Stimulated activated effector memory CD8-positive, alpha-beta T cell treated with anti-CD3 and anti-CD28 coated beads, Interleukin-12 subunit alpha, Interleukin-12 subunit beta, amount 100 ng/mL, for 72 hours (primary cell): ENCODE measurements at regions not wholly inside any gene's neighbourhood (a gene's known extent, or its start where the extent isn't known, plus 50 kb on each side); places are given as distances from the start of the nearest gene placed in this dataset.

Experiments
- ATAC-seq: fragments of 150-1000 bp; cut with Tn5 transposase; 2 replicates; pipeline ENCODE4 v1.10.0; 2021
- DNase-seq, 2 donors: peaks; one replicate each; pipeline ENCODE4 v3.0.0; 2021 to 2022; ENCODE audit warnings: low spot score in 2 of 2
- H3K27ac Mint-ChIP-seq: one replicate; pipeline ENCODE4 v1.8.0; 2022; ENCODE audit warnings: mild to moderate bottlenecking, mixed read lengths
- H3K36me3 Mint-ChIP-seq: one replicate; pipeline ENCODE4 v1.8.0; 2022; ENCODE audit warnings: mild to moderate bottlenecking, mixed read lengths
- H3K4me1 Mint-ChIP-seq: one replicate; pipeline ENCODE4 v1.8.0; 2022; ENCODE audit warnings: mixed read lengths
- H3K4me3 Mint-ChIP-seq: one replicate; pipeline ENCODE4 v1.8.0; 2022; ENCODE audit warnings: mild to moderate bottlenecking, mixed read lengths
- H3K9me3 Mint-ChIP-seq: one replicate; pipeline ENCODE4 v1.8.0; 2022; ENCODE audit warnings: mixed read lengths

DNA sequence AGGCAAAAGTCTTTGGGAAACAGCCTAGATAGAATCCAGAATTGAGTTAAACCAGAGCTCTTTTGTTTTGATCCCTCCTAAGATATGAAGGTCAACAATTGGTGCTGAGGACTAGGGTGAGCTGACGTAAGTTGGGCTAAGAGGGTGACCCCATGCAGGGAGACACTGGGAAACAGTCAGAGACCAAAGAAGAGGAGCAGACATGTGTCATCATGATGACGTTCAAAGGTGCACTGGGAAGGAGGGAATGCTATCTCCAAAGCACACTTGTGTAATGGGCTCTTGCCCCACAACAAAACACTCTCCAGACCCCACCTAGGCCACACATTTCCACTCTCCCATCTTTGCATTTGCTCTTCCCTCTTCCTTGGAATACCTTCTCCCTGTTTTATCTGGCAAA is 481.4 kb downstream of the COG6 start:
- peak overlapping the region; percentile 26 for H3K27ac Mint-ChIP-seq
- DNase-seq (no peak), ATAC-seq (no peak)
- peaks cover 29% of the 10 kb centered on the region for H3K4me1 Mint-ChIP-seq
- no peak overlapping the region for H3K4me3 Mint-ChIP-seq
- peaks cover under 1% of the 10 kb centered on the region for H3K9me3 Mint-ChIP-seq
- H3K36me3 Mint-ChIP-seq = peaks cover 5% of the 10 kb centered on the region

DNA sequence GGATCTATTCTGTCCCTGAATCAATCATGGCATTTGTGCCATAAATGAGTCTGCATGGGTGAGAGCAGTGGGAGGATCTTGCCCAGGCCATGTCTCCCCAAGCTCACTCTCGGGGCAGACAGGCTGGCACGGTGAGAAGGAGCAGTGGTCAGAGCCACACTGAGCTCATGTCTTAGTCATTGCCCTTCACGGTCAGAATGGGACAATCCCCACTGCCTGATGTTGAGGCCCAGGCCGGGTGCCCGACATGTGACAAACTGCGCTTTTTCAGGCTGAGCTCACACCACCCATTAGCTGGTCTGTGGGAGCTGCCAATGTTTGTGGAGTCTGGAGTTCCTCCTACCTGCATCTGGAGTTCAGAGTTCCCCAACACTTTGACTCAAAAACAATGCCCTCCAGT is 481.9 kb downstream of the COG6 start:
- H3K27ac Mint-ChIP-seq = peak overlapping the region; percentile 26
- H3K4me1 Mint-ChIP-seq = peaks cover 24% of the 10 kb centered on the region
- peak; percentile 97 for ATAC-seq

DNA sequence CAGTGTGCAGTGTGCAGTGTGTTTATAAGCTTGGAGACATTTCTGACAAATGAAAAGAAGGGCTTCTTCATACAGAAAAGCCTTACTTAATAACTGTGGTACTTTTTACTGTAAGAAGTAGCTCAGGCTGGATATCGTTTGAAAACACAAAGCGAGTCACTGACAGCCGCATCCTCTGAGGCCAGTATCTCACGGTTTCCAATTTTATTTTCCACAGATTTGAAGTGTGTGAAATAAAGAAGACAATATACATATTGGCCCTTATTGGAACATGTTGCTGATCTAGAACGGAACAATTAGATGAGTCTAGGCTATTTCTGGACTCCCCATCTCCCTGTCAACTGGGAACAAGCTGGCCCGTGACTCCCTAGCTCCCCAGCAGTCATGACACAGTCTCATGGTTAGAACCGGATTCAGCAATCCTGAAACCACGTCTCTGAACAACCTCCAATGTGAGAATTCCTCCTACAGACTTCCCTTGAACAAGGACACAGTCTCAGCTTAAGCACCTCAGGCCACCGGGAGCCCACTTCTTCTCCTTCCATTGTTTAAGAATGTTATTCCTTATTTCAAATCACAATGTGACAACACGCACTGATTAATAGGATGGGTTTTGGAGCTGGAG is 484.5 kb downstream of the COG6 start:
- H3K9me3 Mint-ChIP-seq = no peaks in the 10 kb centered on the region
- DNase-seq (no peak), ATAC-seq (no peak)
- no peak overlapping the region for H3K27ac Mint-ChIP-seq
- peaks cover 28% of the 10 kb centered on the region for H3K4me1 Mint-ChIP-seq
- no peak overlapping the region for H3K4me3 Mint-ChIP-seq
- peaks cover 5% of the 10 kb centered on the region for H3K36me3 Mint-ChIP-seq

More for the DNA sequence above, 481.9 kb downstream of the COG6 start:
- no peak overlapping the region for H3K4me3 Mint-ChIP-seq
- H3K9me3 Mint-ChIP-seq = no peaks in the 10 kb centered on the region
- DNase-seq = peak in 1 of 2 donors; percentile 15
- peaks cover 5% of the 10 kb centered on the region for H3K36me3 Mint-ChIP-seq

DNA sequence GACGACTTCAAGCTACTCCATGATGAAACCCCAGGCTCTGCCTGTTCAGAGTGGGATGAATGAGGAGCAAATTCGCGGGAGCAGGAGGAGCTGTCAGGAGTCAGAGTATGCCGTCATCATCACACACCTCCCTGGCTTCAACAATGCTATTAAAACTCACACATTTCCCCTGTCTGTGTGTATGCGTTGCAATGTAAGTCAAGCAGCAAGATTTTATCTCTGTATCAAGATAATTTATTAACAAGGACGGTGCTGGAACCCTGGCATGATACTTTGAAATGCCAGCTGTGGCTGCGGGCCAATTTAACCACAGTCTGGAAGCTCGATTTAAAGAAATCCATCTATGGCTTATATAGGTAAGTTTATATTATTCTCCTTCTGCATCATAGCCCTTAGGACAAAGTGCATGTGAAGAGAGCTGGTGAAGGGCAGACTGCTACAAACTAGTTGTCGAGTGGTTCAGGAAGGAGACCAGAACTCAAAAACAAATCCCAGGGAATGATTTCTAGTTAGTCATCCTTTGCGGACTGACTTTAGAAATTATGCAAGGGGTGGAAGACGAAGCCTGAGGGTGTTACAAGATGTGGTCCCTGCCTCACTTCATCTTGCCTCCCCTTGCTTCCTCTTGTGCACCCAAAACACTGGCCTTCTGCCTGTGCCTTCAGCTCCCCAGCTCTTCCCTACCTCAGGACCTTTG is 486.5 kb downstream of the COG6 start:
- ATAC-seq (no peak), DNase-seq (no peak)
- H3K27ac Mint-ChIP-seq = no peak overlapping the region
- H3K4me1 Mint-ChIP-seq = peaks cover 40% of the 10 kb centered on the region
- peaks cover 5% of the 10 kb centered on the region for H3K36me3 Mint-ChIP-seq
- no peak overlapping the region for H3K4me3 Mint-ChIP-seq
- no peaks in the 10 kb centered on the region for H3K9me3 Mint-ChIP-seq

DNA sequence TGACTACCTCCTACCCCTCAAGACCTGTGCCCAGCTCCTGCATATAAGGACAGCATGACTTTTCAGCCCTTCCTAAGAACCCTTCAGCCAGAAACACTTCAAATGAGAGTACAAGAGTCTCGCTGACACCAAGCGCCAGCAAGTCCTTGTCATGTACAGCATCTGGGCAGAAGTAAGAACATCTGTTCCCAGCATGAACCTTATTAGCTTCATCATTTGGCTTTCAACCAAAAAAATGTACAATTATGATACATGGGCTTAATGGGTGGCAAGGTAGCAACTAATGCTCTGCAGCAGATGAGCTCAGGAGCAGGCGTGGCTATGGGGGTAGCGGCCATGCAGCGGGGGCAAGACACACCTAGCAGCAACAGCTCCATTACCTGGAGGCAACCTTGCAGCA is 487.6 kb downstream of the COG6 start:
- H3K27ac Mint-ChIP-seq = no peak overlapping the region
- peaks cover 40% of the 10 kb centered on the region for H3K4me1 Mint-ChIP-seq

DNA sequence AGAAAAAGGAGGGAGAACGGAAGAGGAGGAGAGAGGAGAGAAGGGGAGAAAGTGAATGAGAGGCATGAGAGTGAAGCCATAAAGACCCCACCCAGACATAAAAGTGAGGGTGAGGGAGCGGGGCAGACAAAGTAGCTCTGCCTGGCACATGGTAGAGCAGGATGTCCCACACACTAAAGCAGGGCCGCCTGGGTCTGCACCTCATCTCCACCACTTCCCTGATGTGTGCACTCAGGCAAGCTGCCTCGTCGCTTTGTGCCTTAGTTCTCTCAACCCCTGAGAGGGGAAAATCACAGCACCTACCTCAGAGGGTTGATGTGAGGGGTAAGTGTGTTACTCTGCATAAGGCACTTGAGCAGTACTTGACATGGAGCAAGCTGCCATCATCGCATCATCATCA is 488.1 kb downstream of the COG6 start:
- no peaks in the 10 kb centered on the region for H3K9me3 Mint-ChIP-seq
- no peak for DNase-seq
- peaks cover 40% of the 10 kb centered on the region for H3K4me1 Mint-ChIP-seq

More for the DNA sequence above, 487.6 kb downstream of the COG6 start:
- Mint-ChIP-seq H3K9me3 (no peaks in the 10 kb centered on the region), H3K4me3 (no peak overlapping the region), H3K36me3 (no peaks in the 10 kb centered on the region)
- ATAC-seq = no peak
- DNase-seq = no peak

DNA sequence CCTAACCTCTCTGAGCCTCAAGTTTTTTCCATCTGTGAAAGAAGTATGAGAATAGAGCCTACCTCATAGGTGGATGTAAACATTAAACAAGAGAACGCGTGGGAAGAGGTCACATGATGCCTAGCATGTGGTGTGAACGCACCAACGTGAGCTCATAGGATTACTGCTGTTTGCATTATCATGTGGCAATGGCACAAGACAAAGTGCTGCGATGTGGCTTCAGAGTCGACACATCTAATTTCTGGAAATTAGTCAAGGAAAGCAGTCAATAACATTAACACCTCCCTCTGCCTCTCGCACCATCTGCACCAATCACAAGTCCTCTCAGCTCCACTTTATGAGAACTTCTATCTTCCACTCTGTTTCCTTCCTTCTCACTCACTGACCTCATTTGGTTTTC is 489.7 kb downstream of the COG6 start:
- DNase-seq = peak in 1 of 2 donors; percentile 63
- H3K4me3 Mint-ChIP-seq = no peak overlapping the region

More for the DNA sequence above, 488.1 kb downstream of the COG6 start:
- Mint-ChIP-seq H3K36me3 (no peaks in the 10 kb centered on the region), H3K4me3 (no peak overlapping the region), H3K27ac (no peak overlapping the region)
- no peak for ATAC-seq

DNA sequence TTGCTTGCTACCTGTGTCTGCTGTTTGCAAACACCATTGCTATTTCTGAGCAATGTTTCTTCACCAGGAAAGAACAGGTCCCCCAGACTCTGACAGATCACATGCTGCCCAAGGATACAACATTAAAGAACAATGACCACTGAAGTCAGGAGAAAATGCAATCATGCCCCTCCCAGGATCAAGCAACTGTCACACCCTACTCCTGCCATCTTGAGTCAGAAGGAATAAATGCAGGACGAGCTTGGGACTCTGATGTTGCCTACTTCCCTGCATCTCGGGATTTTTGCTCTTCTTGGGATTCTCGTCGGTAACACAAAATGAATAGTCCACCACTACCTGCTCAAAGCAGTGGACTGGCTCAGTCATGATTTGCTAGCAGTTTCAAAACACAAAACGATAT is 490.6 kb downstream of the COG6 start:
- H3K9me3 Mint-ChIP-seq = no peaks in the 10 kb centered on the region
- H3K4me3 Mint-ChIP-seq = no peak overlapping the region
- DNase-seq (no peak), ATAC-seq (no peak)
- no peaks in the 10 kb centered on the region for H3K36me3 Mint-ChIP-seq
- no peak overlapping the region for H3K27ac Mint-ChIP-seq
- peaks cover 42% of the 10 kb centered on the region for H3K4me1 Mint-ChIP-seq

More for the DNA sequence above, 489.7 kb downstream of the COG6 start:
- H3K36me3 Mint-ChIP-seq = no peaks in the 10 kb centered on the region
- H3K4me1 Mint-ChIP-seq = peaks cover 42% of the 10 kb centered on the region
- no peaks in the 10 kb centered on the region for H3K9me3 Mint-ChIP-seq
- ATAC-seq = peak; percentile 91
- H3K27ac Mint-ChIP-seq = peak overlapping the region; percentile 83

DNA sequence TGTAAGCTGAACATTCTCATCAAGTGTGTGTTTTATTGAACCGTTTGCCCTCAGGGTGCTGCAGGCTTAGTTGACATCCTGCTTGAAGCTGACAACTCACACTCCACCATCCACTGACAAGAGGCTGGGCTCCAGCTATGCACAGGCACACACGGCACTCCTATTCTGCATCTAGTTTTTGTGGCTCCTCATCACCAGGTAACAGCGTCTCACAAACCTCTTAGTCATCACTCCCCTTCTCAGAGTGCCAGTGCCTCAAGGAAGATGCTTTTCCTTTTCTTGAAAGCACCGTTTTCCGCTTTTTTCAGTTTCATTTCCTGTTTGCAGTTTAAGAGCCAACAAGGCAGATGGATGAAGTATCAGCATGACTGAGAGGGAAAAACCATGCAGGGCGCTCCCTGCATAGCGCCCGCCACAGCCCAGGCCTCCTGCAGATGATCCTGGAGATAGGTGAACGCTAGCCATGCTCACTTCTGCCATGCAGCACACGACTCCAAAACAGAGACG is 491.2 kb downstream of the COG6 start:
- no peaks in the 10 kb centered on the region for H3K36me3 Mint-ChIP-seq
- no peak overlapping the region for H3K4me3 Mint-ChIP-seq
- DNase-seq (no peak), ATAC-seq (peak; percentile 50)
- no peaks in the 10 kb centered on the region for H3K9me3 Mint-ChIP-seq
- H3K27ac Mint-ChIP-seq = no peak overlapping the region
- H3K4me1 Mint-ChIP-seq = peaks cover 42% of the 10 kb centered on the region

DNA sequence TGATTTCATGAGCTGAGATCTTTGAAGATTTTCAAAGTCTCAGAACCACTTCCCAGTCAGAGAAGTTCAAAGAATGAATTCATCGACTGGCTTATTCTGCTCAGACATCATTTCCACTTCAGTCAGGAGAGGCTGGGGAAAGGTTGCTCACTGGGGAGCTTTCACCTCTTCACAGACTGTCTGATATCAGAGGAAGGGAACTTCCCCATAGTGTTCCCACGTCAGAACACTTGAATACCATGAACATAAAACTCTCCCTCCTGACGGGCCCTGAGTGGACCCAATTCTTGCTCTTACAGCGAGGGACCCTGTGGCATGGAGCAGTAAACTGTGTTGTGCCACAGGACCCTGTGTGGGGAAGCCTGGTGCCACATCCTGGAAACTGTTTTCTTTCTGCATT is 492.6 kb downstream of the COG6 start:
- DNase-seq (no peak), ATAC-seq (peak; percentile 27)
- H3K36me3 Mint-ChIP-seq = no peaks in the 10 kb centered on the region
- no peaks in the 10 kb centered on the region for H3K9me3 Mint-ChIP-seq
- no peak overlapping the region for H3K4me3 Mint-ChIP-seq
- H3K27ac Mint-ChIP-seq = no peak overlapping the region
- H3K4me1 Mint-ChIP-seq = peaks cover 42% of the 10 kb centered on the region

DNA sequence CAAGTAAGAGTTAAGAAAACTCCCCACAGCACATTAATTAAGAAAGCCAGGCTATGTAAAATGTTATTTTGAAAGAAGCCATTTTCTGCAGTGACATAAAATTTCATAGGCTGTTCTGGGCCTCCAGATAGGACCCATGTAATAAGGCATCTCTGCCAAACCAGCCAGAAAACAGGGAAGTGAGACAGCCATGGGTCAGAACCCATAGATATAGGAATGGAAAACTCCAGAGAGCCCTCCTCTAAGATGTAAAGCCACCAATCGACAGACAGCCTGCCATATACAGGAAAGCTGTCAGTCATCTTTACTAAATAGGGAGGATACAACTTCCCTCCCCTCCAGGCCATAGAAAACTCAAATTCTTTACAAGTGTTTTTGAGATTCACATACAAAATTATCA is 493.3 kb downstream of the COG6 start:
- Mint-ChIP-seq H3K4me3 (no peak overlapping the region), H3K36me3 (no peaks in the 10 kb centered on the region), H3K9me3 (no peaks in the 10 kb centered on the region), H3K4me1 (peaks cover 42% of the 10 kb centered on the region), H3K27ac (no peak overlapping the region)
- DNase-seq (no peak), ATAC-seq (no peak)

DNA sequence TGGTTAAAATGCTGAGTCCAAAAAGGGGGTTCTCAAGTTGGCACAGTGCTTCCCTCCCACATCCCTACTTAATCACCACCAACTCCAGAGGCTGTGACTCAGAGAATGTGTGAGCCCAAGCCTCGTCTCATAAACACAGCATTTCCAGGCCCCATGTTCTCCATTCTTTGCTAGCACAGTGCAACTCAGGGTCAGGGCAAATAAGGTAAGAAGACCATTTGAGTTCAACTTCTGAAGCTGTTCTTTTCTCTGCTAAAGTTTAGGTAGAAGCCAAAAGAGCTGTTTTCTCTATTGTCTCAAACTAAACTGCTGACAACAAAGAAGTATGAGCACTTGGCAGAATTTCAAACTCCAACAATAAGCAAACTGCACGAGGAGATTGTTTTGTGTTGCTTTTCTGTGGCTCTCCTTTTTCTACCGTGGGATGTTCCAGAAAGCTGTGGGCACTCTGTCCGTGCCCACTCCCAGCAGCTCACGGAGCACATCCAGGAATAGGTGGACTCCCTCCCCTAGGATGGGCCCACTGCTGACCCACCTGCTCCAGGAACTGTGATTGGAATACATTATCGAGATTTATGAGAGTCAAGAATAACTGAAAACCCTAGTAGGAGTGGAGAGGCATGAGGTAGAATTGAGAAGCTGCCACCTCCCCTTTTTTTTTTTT is 494.3 kb downstream of the COG6 start:
- Mint-ChIP-seq H3K36me3 (no peaks in the 10 kb centered on the region), H3K27ac (peak overlapping the region; percentile 60), H3K9me3 (no peaks in the 10 kb centered on the region), H3K4me1 (peaks cover 35% of the 10 kb centered on the region), H3K4me3 (no peak overlapping the region)
- DNase-seq (no peak), ATAC-seq (no peak)

DNA sequence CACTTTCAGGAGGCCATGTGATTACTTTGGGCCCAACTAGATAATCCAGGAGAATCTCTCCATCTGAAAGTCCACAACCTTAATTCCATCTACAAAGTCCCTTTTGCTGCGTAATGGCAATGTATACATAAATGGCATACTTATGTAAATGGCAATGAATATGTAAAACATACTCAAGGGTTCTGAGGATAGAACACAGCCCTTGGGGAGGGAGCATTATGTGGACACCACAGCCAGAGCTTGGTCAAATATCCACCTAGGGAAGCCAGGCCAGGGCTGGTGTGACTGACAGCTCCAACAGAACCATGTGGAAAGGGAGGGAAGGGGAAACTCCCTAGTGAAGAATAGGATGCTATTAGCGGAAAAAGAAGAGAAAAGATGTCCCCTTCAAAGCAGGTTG is 496.2 kb downstream of the COG6 start:
- Mint-ChIP-seq H3K9me3 (no peaks in the 10 kb centered on the region), H3K27ac (no peak overlapping the region), H3K4me3 (no peak overlapping the region), H3K36me3 (no peaks in the 10 kb centered on the region), H3K4me1 (peaks cover 21% of the 10 kb centered on the region)
- DNase-seq (no peak), ATAC-seq (no peak)

DNA sequence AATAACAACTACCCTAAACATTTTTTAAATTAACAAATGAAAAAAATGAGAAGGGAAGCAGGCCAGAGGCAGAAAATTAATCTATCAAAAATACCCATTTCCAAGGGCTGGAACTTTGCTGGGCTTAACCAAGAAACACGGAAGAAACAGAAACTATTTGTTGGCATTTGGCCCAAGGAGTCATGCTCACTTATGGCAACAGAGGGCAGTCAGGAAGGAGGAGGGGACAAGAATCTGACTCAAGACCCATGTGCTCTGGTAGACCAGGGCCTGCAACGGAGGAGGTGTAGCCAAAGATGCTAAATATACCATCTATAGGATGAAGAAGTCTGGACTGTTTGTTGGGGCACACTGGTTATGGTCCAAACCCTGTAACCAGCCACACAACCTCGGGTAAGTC is 496.7 kb downstream of the COG6 start:
- Mint-ChIP-seq H3K4me1 (peaks cover 17% of the 10 kb centered on the region), H3K36me3 (no peaks in the 10 kb centered on the region), H3K27ac (no peak overlapping the region), H3K4me3 (no peak overlapping the region), H3K9me3 (no peaks in the 10 kb centered on the region)
- no peak for ATAC-seq
- DNase-seq = no peak

DNA sequence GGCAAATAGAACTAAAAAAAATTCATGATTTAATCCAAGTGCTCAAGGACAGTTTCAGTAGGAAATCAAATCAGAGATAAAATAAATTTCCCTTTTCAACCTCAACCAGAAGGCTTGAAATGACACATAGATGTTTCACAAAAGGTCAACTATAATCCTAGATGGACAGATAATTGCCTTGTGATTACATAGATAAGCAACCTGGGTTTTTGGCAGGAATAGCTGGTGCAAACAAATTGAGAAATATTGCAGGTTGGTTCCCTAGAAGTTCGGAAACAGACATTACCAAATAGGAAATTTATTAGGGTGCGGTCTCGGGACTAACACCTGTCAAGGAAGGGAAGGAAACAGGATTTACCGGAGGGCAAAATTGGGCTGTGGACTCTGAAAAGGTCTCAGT is 497.5 kb downstream of the COG6 start:
- no peak overlapping the region for H3K27ac Mint-ChIP-seq

DNA sequence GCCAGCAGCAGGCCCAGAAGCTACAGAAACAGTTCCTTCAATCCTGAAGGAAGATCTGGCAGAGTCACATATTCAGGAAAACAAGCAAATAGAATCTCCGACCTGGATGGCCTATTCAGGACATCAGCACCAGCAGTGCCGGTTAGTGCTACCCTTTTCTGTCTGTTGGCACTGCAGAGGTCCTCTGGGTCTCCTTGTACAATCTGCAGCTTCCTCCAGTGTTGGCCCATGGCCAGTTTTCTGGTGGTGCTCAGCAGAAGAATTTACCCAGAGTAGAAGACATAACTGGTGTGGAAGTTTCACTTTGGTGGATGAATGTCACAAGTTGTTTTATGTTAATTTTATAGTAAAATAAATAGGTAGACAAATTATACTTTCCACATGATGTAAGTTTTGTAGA is 498.1 kb downstream of the COG6 start:
- H3K36me3 Mint-ChIP-seq = no peaks in the 10 kb centered on the region
- no peak overlapping the region for H3K4me3 Mint-ChIP-seq

More for the DNA sequence above, 497.5 kb downstream of the COG6 start:
- ATAC-seq = no peak
- H3K9me3 Mint-ChIP-seq = no peaks in the 10 kb centered on the region
- no peak overlapping the region for H3K4me3 Mint-ChIP-seq
- no peak for DNase-seq
- H3K36me3 Mint-ChIP-seq = no peaks in the 10 kb centered on the region
- peaks cover 13% of the 10 kb centered on the region for H3K4me1 Mint-ChIP-seq

More for the DNA sequence above, 498.1 kb downstream of the COG6 start:
- Mint-ChIP-seq H3K27ac (no peak overlapping the region), H3K4me1 (peaks cover 7% of the 10 kb centered on the region), H3K9me3 (no peaks in the 10 kb centered on the region)
- DNase-seq (no peak), ATAC-seq (no peak)
